NCI-H1694 treated with DMSO at 0.1 percent for 48 hours (cell line): ENCODE measurements at regions not wholly inside any gene's neighbourhood (a gene's known extent, or its start where the extent isn't known, plus 50 kb on each side); places are given as distances from the start of the nearest gene placed in this dataset.

ENCODE experiments used
- DNase-seq: peaks from one replicate; lab custom pipeline; 2025; lab: John Stamatoyannopoulos, UW

- no peak for DNase-seq
Measured at GRCh38 chr12:76220980-76221379, 127.2 kb downstream of the BBS10 start.

DNA sequence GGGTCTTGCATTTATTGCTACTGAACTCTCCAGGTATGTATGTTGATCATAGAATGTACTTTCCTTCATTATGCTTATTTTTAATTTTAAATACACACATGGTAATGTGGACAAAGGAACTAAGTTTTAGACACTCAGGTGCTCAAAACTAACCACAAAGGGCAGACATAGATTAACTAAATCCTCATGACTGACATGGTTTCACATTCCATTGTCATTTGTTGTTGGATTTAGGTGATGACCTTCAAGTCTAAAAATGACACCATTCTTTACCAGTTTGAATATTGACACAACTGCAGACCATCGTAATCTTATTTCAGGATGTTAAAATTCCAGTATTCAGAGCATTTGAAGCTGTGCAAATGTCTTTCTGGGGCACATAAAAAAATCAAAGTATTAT, 128.4 kb downstream of the BBS10 start:
- DNase-seq = no peak

DNA sequence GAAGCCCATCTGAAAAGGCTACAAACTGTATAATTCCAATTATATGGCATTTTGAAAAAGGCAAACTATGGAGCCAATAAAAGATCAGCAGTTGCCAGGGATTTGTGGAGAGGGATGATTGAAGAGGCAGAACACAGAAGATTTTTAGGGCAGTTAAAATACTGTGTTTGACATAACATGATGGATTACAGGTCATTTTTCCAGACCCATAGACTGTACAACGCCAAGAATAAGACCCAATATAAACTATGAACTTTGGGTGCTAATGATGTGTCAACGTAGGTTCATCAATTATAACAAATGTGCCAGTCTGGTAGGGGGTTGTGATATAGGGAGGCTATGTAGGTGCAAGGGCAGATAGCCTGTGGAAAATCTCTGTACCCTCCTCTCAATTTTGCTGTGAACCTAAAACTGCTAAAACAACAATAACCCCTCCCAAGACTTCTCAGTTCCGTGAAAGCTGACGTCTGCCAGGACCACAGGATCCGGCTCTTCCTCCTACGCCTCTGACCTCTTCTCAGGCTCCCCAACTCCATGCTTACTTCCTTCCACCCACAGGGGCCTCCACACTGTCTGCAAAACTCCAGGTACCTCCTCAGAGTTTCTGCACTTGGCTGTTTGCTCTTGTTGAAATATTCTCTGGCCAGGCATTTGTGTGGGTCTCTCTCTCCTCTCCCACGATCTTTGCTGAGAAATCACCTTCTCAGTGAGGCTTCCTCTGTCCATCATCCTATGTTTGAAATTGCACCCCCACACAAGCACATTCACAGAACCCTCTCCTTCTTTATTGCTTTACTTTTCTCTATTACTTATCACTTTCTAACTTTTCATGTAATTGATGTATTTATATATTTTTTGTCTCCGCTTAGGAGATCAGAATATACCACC, 131.4 kb downstream of the BBS10 start:
- DNase-seq = no peak

DNA sequence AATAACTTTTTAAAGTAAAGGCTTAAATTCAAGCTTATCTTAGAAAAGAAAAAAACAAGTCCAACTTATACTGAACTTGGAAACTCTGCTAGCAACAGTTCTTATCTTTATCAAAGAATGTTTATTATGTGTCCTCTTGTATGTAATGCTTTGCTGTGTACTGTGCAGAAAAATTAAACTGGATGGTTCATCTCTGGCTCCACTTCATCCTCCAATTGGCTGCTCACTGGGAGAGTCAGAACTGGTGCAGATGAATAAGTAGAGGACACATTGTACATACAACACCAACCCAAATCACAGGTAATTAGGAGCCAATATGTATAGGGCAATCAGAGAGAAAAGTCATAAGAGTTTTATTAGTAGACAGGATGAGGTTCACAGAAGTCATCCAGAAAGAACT, 123.6 kb upstream of the NAP1L1 start:
- no peak for DNase-seq

DNA sequence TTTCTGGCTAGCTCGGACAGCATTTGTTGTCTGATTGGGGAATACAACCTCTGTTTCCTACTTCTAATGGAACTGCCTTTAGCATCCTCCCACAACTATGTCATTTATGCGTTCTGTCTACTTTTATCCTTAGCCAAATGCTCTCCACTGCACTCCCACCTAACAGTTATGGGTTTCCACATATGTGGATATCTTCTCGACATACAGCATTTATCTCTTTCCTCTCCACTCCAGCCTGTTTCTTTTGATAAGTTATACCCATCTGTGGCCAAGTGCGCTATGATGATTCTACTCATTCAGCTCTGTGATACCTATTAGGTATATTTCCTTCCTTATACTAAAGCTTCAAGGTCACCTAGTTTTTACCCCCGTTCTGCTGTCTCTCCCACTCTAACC, 122.2 kb upstream of the NAP1L1 start:
- DNase-seq = no peak

DNA sequence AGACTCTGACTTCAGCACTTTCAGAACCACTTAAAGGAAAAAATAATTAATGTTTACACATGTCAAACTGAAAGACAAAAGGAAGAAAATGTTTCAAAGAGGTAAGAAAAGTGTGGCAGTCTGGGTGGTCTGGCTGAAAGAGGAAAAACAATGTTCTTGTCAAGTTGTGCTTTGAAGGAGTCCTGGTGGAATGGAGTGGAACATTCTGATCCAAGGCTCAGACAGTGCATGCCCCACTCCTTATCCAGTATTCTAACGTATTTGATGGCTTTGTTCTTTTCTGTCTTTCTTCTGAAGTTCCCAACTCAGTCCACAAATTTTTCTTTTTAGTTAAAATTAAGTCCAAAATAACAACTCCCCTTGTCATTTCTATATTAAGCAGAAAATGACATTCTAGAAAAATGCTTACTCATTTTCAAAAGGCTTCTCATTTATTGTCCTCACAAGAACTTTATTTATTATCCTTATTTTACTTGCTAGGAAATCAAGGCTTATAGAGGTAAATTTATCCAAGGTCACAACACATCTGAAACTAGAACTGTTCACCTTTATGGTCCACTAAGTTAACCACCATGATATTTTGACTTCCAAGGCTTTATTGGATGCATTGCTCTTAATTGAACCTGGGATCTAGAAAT, 121.7 kb upstream of the NAP1L1 start:
- DNase-seq = no peak

GRCh38 chr12:76202621-76203020, 118.1 kb upstream of the NAP1L1 start:
- no peak for DNase-seq

GRCh38 chr12:76201758-76202157, 117.3 kb upstream of the NAP1L1 start:
- DNase-seq = no peak

GRCh38 chr12:76201316-76201715, 116.8 kb upstream of the NAP1L1 start:
- DNase-seq = no peak

- DNase-seq = no peak
Measured at GRCh38 chr12:76199808-76200207, 115.3 kb upstream of the NAP1L1 start.

- DNase-seq = no peak
Measured at GRCh38 chr12:76198839-76199238, 114.4 kb upstream of the NAP1L1 start.

DNA sequence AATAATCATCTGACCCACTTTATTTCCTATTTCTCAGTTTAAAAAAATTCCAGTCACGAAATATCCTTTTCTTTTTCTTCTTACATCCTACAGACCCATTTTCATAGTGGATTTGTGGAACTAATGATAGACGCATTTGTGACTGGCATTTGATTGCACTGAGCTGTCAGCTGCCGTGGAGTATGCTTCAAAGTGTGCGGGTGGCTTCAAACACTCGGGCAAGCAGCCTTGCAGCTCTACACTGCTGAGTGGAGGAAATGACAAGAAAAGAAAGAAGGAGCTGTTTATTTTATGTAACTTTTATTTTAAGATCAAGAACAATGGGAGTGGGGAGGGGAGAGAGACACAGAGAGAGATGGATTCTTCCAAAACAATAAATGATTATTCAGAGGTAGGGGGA, 112.8 kb upstream of the NAP1L1 start:
- no peak for DNase-seq

DNA sequence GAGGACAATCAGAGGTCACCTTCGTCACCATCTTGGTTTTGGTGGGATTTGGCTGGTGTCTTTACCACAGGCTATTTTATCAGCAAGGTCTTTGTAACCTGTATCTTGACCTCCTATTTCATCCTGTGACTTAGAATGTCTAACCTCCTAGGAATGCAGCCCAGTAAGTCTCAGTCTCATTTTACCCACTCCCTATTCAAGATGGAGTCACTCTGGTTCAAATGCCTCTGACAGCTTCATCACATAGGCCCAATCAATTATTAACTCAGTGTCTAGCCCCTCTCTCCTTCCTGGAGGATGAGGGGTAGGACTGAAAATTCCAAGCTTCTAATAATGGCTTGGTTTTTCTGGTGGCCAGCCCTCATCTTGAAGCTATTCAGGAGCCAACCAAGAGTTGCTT, 111.4 kb upstream of the NAP1L1 start:
- DNase-seq = no peak

DNA sequence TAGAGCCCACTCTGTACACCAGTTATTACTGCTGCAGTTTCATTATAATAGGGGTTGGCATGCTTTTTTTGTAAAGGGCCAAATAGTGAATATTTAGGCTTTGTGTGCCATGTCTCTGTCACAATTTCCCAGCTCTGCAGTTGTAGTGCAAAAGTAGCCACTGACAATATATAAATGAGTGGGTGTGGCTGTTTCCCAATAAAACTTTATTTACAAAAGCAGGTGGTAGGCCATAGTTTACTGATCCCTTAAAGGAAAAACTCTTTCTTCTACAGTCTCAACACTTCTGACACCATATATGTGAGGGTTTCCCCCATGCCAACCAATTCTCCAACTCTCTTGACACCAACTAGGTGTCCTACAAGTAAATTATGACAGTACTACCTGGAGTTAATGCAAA, 110.2 kb upstream of the NAP1L1 start:
- no peak for DNase-seq

DNA sequence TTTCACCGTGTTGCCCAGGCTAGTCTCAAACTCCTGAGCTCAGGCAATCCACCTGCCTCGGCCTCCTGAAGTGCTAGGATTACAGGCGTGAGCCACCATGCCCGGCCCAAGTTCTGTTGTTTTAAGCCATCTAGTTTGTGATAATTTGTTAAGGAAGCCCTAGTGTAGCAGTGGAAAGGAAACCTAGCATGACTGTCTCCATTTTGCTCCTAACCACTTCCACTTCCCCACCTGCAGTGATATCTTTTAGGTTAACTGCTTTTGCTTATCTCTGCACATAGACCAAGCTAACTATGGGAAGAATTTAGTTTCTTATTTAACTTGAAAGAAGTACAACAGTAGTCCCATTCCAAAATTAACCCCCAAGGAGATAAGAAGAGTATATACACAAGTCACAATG, 109.5 kb upstream of the NAP1L1 start:
- no peak for DNase-seq

- DNase-seq = no peak
Measured at GRCh38 chr12:76192416-76192815, 107.9 kb upstream of the NAP1L1 start.

GRCh38 chr12:76190299-76190698, 105.8 kb upstream of the NAP1L1 start:
- DNase-seq = no peak

DNA sequence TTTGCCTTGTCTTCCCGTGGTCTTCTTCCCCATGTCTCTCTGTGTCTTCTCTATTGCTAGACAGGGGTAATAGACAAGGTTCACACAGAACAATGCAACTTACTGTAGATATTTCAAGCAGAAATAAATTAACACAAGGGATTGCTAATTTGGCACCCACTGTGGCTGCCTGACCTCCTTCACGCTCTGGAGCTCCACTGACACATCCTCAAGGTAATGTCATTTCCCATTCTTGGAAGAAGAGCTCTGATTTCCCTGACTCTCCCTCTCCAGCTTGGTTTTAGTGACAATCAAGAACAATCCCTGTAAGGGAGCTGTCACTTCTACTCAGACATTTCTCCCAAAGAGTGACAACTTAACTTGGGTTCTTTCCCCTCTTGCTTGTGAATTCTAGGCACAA, 105.4 kb upstream of the NAP1L1 start:
- DNase-seq = no peak

- no peak for DNase-seq
Measured at GRCh38 chr12:76187177-76187576, 102.7 kb upstream of the NAP1L1 start.

DNA sequence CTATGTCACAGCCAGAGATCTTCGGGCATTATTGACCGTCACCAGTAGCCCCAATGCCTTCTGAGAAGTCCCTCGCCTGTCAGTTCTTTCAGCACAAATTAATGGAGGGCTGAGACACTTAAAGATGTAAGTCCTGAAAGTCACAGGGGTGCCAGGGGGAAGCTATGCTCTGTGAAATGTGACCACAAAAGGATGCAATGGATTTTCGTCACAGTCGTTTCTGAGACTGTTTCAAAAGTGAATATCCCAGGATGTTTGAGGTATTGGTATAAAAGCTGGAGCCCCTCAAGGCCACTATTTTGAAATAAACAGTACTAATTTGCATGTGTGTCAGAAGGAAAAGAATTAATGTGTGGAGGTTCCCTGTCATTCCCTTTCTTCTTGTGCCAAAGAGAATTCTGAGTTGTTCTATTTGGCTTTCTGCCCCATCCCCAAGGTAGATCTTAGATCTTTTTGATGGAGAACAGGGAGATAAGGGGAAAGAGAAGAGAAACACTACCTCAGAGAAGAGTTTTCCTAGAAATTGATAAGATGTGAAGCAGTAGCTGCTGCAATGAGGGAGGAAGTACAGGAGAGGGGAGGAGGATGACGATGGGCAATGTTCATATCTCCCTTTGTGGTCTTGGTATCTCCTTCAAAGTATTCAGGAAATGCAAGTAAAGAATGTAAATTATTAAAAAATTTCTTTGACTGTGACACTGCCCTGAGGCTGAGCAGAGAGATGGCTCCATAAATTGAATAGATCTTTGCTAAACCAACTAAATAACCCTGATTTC, 101.8 kb upstream of the NAP1L1 start:
- DNase-seq = no peak

GRCh38 chr12:76183459-76184186, 99.1 kb upstream of the NAP1L1 start:
- DNase-seq = no peak
